ENCODE measurements at regions not wholly inside any gene's neighbourhood (a gene's known extent, or its start where the extent isn't known, plus 50 kb on each side); places are given as distances from the start of the nearest gene placed in this dataset.

- DNase-seq (ENCODE audit: low read depth): no peak
Measured at GRCh38 chr3:168511428-168512014, 415.8 kb upstream of the GOLIM4 start.

DNA sequence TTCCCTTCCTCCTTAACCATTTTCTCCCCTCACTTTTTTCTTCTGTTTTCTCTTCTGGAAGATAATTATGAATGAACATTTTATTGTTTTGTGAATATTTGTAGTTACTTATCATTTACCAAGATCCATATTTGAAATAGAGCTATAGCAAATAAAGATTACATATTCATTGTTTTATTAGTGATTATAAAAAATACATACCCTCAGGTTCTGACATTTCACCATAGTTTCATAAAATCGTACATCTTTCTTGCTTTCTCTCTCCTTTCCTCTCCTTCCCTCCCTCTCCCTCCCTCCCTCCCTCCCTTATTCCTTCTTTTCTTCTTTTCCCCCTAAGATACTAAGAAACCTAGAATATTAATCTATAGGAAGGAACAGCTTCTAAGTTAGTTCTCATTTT, 410.9 kb upstream of the GOLIM4 start:
- no peak for DNase-seq (ENCODE audit: low read depth)

GRCh38 chr3:168501570-168501969, 405.8 kb upstream of the GOLIM4 start:
- DNase-seq (ENCODE audit: low read depth): no peak

GRCh38 chr3:168498194-168498593, 402.5 kb upstream of the GOLIM4 start:
- no peak for DNase-seq (ENCODE audit: low read depth)

- DNase-seq (ENCODE audit: low read depth): no peak
Measured at GRCh38 chr3:168497741-168498140, 402.0 kb upstream of the GOLIM4 start.

GRCh38 chr3:168497183-168497582, 401.5 kb upstream of the GOLIM4 start:
- DNase-seq (ENCODE audit: low read depth): no peak

DNA sequence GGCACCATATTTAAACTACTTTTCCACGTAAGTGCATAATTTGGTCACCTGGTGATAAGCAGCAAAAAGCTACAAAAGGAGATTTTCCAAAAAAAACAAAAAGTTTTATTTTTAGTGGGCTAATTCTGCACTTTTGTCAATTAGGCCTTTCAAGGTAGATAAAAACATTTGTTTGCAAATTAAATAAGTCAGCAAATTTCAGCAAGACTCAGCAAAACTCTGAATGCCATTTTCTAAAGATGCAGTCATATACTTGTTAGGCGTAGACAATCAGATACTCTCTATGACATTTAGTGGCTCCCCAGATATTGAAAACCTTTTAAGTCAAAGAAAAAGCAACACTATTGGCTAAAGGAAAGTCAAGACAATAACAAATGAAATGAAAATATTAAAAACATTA, 400.2 kb upstream of the GOLIM4 start:
- DNase-seq (ENCODE audit: low read depth): no peak

DNA sequence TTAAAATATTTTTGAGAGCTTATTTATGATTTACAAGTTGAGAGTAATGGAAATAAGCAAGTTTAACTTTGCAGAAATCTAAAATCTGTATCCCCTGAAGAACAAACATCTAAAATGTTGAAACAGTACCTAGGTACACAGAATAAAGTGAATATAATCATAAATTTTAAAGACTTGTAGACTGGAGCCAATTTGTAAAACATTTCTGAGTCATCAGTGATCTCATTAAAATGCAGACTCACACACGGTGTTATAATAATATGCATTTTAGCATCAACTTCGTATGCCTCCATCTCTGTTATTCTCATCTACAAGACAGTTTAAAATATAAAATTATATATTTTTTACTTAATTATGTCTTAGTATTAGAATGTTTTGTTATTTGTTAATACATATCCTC, 399.5 kb upstream of the GOLIM4 start:
- no peak for DNase-seq (ENCODE audit: low read depth)

DNA sequence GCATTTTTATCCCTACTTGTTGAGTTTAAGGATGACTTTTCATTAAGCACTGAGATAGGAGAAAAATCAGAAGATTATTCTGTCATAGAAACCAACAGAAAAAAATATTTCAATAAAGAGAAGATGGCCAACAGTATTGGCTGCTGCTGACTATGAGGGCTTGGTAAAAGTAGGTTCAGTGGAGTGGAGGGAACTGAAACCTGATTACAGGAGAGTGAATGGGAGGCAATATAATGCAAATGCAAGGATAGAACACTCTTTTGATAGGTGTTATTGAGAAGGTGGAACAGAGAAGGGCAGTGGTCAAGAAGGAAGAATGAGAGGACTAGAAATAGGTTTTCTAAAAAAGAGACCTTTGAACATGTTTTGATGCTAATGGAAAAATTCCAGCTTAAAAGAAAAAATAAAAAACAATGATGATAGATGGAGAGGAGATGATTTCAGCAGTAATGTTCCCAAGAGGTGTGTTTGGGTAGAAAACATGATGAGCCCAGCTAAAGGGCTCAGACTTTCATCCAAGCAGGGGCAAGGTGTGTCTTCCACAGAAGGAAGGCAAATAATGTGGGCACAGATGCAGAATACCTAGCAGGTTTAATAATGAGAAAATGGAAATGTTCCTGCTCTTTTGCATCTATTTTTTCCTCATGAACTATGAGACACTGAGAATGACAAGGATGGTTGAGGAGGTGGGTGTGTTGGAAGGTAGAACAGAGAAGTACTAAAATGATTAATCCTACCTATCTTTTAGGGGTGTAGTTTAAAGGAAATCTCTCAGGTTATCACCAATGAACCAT, 397.9 kb upstream of the GOLIM4 start:
- no peak for DNase-seq (ENCODE audit: low read depth)

- no peak for DNase-seq (ENCODE audit: low read depth)
Measured at GRCh38 chr3:168490981-168491380, 395.3 kb upstream of the GOLIM4 start.

GRCh38 chr3:168489301-168489700, 393.6 kb upstream of the GOLIM4 start:
- no peak for DNase-seq (ENCODE audit: low read depth)

GRCh38 chr3:168485936-168486335, 390.2 kb upstream of the GOLIM4 start:
- DNase-seq (ENCODE audit: low read depth): no peak

DNA sequence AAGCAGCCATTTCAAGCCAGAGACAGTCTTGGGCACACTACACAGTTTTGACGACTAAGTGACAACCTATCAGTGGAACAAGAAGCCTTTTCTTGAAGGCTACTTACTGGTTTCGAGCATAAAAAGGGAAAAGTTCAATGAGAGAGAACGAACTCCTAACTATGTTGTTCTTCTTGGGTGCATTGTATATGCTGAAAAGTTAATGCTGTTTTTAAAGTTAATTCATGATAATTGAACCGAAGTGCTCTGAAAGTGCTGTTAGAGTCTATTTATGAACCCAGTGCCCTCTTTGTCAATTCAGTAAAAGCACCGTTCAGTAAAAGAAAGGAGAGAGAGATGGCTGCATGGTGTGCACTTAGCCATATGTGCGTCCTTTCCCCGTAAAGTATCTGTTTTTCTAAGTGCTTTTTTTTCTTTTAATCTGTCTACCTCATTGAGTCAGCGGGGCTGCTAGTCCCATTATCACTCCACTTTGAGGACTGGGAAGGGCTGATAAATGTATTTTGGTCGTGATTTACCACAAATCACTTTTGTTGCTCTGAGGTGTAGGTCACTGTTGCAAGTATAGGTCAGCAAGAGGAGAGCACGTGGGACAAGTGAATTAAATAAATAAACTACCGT, 380.7 kb upstream of the GOLIM4 start:
- no peak for DNase-seq (ENCODE audit: low read depth)

DNA sequence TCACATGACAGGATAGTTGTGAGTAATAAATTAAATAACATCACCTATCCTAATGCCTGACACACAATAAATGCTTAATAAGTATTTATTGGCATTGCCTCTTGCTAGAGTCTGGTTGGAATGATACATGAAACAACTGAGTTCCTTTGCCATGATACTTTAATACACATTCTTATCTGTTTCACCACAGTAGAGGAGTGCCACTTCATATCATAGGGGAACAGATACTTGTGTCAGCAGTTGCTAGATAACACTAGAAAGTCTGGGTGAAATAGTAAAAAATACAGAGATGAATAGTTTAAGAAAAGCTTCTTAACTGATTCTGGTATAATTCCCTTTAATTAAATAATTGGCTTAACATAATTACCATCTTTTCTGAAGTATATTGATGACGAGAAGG, 380.0 kb upstream of the GOLIM4 start:
- no peak for DNase-seq (ENCODE audit: low read depth)

GRCh38 chr3:168473334-168473890, 377.7 kb upstream of the GOLIM4 start:
- no peak for DNase-seq (ENCODE audit: low read depth)

- no peak for DNase-seq (ENCODE audit: low read depth)
Measured at GRCh38 chr3:168472783-168473182, 377.1 kb upstream of the GOLIM4 start.

- DNase-seq (ENCODE audit: low read depth): no peak
Measured at GRCh38 chr3:168470380-168470779, 374.7 kb upstream of the GOLIM4 start.

DNA sequence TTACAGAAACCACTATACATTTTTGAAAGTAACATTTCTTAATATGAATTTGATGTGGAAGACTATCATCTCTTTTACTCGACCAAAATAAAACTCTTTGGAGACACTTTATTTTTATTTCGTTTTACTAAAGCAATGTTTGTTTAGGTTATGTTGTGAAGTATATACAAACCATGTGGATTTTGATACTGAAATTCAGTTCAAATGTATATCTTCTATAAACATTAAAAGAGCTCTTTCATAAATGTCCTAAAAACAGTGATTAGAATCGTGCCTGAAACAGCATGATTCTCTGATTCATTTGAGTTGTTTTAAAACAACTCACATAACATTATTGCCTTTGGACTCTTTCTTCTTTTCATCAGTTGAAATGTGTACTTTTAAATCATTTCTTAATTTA, 373.7 kb upstream of the GOLIM4 start:
- DNase-seq (ENCODE audit: low read depth): no peak

DNA sequence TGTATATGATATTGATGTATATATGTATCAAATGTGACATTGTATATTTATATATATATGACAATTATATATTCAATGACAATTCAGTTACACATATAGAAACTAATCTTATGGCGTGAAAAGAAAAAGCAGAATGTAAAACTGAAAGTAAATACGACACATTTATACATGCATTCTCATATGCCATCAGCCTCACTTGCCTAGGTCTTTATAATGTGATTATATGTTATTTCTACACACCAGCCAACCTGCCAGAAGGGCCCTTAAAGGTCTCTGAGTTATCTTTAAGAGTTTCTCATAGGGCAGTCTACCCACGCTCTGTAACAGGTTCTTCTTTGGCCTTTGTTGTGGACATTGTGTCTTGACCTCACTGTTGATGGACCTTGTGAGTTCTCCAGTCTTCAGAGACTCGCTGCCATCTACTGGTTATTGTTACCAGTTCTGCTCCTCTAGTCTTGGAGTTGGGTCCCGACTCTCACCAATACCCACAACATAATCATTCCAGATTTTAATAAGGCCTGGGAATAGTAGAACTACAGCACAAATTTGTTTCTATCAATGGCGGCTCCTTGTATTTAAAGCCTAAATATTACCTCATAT, 371.5 kb upstream of the GOLIM4 start:
- DNase-seq (ENCODE audit: low read depth): no peak

GRCh38 chr3:168461793-168462192, 366.1 kb upstream of the GOLIM4 start:
- no peak for DNase-seq (ENCODE audit: low read depth)

- DNase-seq (ENCODE audit: low read depth): no peak
Measured at GRCh38 chr3:168459226-168459784, 363.6 kb upstream of the GOLIM4 start.

DNA sequence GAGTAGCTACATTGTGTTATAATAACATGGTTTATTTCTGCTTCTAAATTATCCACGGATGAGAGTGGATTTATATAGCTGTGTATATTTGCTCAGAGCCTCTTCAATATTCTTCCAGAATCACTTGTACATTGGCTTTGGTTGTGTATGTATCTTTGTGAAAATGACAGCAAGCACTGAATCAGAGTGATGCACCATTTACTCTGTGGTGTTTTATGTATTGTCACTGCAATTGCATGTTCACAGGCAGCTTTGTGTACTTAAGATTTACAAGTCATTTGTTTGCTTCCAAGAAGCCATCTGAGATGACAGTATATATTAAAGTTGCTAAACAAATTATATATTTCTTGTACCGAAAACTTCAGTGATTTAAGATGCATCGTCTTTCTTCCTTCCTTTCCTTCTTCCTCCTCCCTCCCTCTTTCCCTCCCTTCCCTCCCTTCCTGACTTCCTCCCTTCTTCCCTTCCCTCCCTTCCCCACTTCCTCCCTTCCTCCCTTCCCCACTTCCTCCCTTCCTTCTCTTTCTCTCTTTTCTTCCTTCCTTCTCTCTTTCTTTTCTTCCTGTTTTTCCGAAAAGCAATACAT, 362.3 kb upstream of the GOLIM4 start:
- DNase-seq (ENCODE audit: low read depth): no peak
